IMR-90 (cell line): ENCODE measurements at regions not wholly inside any gene's neighbourhood (a gene's known extent, or its start where the extent isn't known, plus 50 kb on each side); places are given as distances from the start of the nearest gene placed in this dataset.

ENCODE experiments used
- ATAC-seq: fragments of 200-7000 bp; cut with Tn5 transposase; 2 replicates; pipeline ENCODE4 v1.9.1; 2020; ENCODE audit warnings: low read depth, mild to moderate bottlenecking, moderate library complexity
- BruUV-seq: library from RNA; stranded (reverse); fragments of 400-500 nt; replicated peaks from 2 replicates; lab custom pipeline; 2021; lab: Mats Ljungman, UMichigan
- CTCF ChIA-PET: fragments of 300-600 bp; formaldehyde crosslinking; extraction: SDS; loops from one replicate; lab custom pipeline; 2021; ENCODE audit warnings: antibody characterized with exemption; lab: Yijun Ruan, JAX
- POLR2A ChIA-PET: fragments of 300-600 bp; sonication (Branson Sonifier 250); formaldehyde crosslinking; loops from one replicate; lab custom pipeline; 2022; ENCODE audit warnings: antibody characterized with exemption; ENCODE audit not compliant: unreplicated experiment; lab: Charles Lee
- DNase-seq: peaks from one replicate; pipeline ENCODE4 v3.0.0; 2013
- H2AFZ ChIP-seq: replicated peaks from 2 replicates; pipeline ENCODE3; 2013; ENCODE audit warnings: low read length, mild to moderate bottlenecking; ENCODE audit not compliant: poor library complexity
- H2AK5ac ChIP-seq: 2 replicates; pipeline ENCODE4 v1.6.1; 2013; ENCODE audit warnings: low read depth, low read length, inconsistent platforms
- H2AK9ac ChIP-seq: replicated peaks from 2 replicates; pipeline ENCODE3; 2013; ENCODE audit warnings: mild to moderate bottlenecking, low read depth, low read length, moderate library complexity; ENCODE audit not compliant: poor library complexity
- H2BK120ac ChIP-seq: 2 replicates; pipeline ENCODE4 v1.6.1; 2013; ENCODE audit warnings: low read depth, low read length, inconsistent platforms
- H2BK15ac ChIP-seq: 3 replicates; pipeline ENCODE4 v1.6.1; 2013; ENCODE audit warnings: low read depth, low read length, inconsistent platforms
- H2BK20ac ChIP-seq: 2 replicates; pipeline ENCODE4 v1.6.1; 2013; ENCODE audit warnings: low read depth, mild to moderate bottlenecking, inconsistent platforms, low read length, moderate library complexity
- H2BK5ac ChIP-seq: 2 replicates; pipeline ENCODE4 v1.6.1; 2013; ENCODE audit warnings: mild to moderate bottlenecking, low read depth, low read length, inconsistent platforms; ENCODE audit not compliant: poor library complexity, severe bottlenecking
- H3K14ac ChIP-seq: replicated peaks from 2 replicates; pipeline ENCODE4 v1.6.1; 2013; ENCODE audit warnings: low read depth, low read length, inconsistent platforms
- H3K18ac ChIP-seq: 2 replicates; pipeline ENCODE4 v1.6.1; 2013; ENCODE audit warnings: low read depth, low read length, control low read depth
- H3K23ac ChIP-seq: 2 replicates; pipeline ENCODE4 v1.6.1; 2013; ENCODE audit warnings: low read depth, low read length, inconsistent platforms
- H3K27ac ChIP-seq: 2 replicates; pipeline ENCODE4 v1.5.1; 2013; ENCODE audit warnings: mild to moderate bottlenecking, control low read depth, low read length; ENCODE audit not compliant: insufficient read depth
- H3K27me3 ChIP-seq: 2 replicates; pipeline ENCODE4 v1.6.1; 2013; ENCODE audit warnings: low read length; ENCODE audit not compliant: control insufficient read depth, insufficient read depth
- H3K36me3 ChIP-seq: 2 replicates; pipeline ENCODE4 v1.6.1; 2013; ENCODE audit warnings: low read length, mixed read lengths; ENCODE audit not compliant: control insufficient read depth, insufficient read depth
- H3K4ac ChIP-seq: 2 replicates; pipeline ENCODE4 v1.6.1; 2013; ENCODE audit warnings: low read depth, low read length, inconsistent platforms
- H3K4me1 ChIP-seq: 2 replicates; pipeline ENCODE4 v1.6.1; 2013; ENCODE audit warnings: low read length, mixed read lengths; ENCODE audit not compliant: control insufficient read depth, insufficient read depth
- H3K4me2 ChIP-seq: 2 replicates; pipeline ENCODE4 v1.6.1; 2013; ENCODE audit warnings: low read depth, mild to moderate bottlenecking, control low read depth, low read length, moderate library complexity
- H3K4me3 ChIP-seq: 2 replicates; pipeline ENCODE4 v1.5.1; 2013; ENCODE audit warnings: low read depth, mild to moderate bottlenecking, control low read depth, low read length, moderate library complexity; ENCODE audit not compliant: insufficient read depth
- H3K56ac ChIP-seq: 2 replicates; pipeline ENCODE4 v1.6.1; 2013; ENCODE audit warnings: low read length, inconsistent platforms; ENCODE audit not compliant: insufficient read depth; ENCODE audit errors: extremely low read depth
- H3K79me1 ChIP-seq, 2 experiments: 2 replicates each; pipeline ENCODE4 v1.6.1; 2013; ENCODE audit warnings: low read length in 2 of 2, inconsistent platforms in 1 of 2, low read depth in 1 of 2
- H3K9ac ChIP-seq: 2 replicates; pipeline ENCODE4 v1.6.1; 2013; ENCODE audit warnings: low read depth, low read length, control low read depth
- H3K9me1 ChIP-seq: 2 replicates; pipeline ENCODE4 v1.6.1; 2013; ENCODE audit warnings: low read length, inconsistent platforms; ENCODE audit not compliant: insufficient read depth
- H3K9me3 ChIP-seq: 2 replicates; pipeline ENCODE4 v1.6.1; 2013; ENCODE audit warnings: low read length; ENCODE audit not compliant: control insufficient read depth, insufficient read depth
- H4K20me1 ChIP-seq: 2 replicates; pipeline ENCODE4 v1.6.1; 2013; ENCODE audit warnings: low read length, inconsistent platforms; ENCODE audit not compliant: insufficient read depth
- H4K5ac ChIP-seq: 2 replicates; pipeline ENCODE4 v1.6.1; 2013; ENCODE audit warnings: mild to moderate bottlenecking, low read depth, low read length, control low read depth
- H4K8ac ChIP-seq, 2 experiments: 2 replicates each; pipeline ENCODE4 v1.6.1; 2013; ENCODE audit warnings: low read depth in 2 of 2, low read length in 2 of 2, control low read depth in 1 of 2, inconsistent platforms in 1 of 2
- H4K91ac ChIP-seq: 2 replicates; pipeline ENCODE4 v1.6.1; 2013; ENCODE audit warnings: low read depth, low read length, inconsistent platforms; ENCODE audit not compliant: insufficient read depth
- BHLHE40 ChIP-seq: fragments of 150-350 bp; IDR thresholded peaks from 2 replicates; pipeline ENCODE4 v1.6.1; 2016; ENCODE audit warnings: mild to moderate bottlenecking, low read depth, low read length
- CEBPB ChIP-seq: IDR thresholded peaks from 2 replicates; pipeline ENCODE4 v1.6.1; 2012; ENCODE audit warnings: low read depth, low read length, improper control_type of control experiment
- CHD1 ChIP-seq: IDR thresholded peaks from 2 replicates; pipeline ENCODE4 v1.6.1; 2012; ENCODE audit warnings: low read depth, low read length, improper control_type of control experiment
- CTCF ChIP-seq: conservative IDR thresholded peaks from 2 replicates; pipeline ENCODE4 v1.5.1; 2012; ENCODE audit warnings: mild to moderate bottlenecking, low read depth, low read length, improper control_type of control experiment
- ELK1 ChIP-seq: fragments of 150-350 bp; IDR thresholded peaks from 2 replicates; pipeline ENCODE4 v1.6.1; 2016; ENCODE audit warnings: low read depth, mild to moderate bottlenecking, low read length, moderate library complexity, borderline replicate concordance
- FOS ChIP-seq: fragments of 150-350 bp; IDR thresholded peaks from 2 replicates; pipeline ENCODE4 v1.6.1; 2016; ENCODE audit warnings: low read depth, low read length
- MAFK ChIP-seq: IDR thresholded peaks from 2 replicates; pipeline ENCODE4 v1.6.1; 2012; ENCODE audit warnings: low read depth, low read length, improper control_type of control experiment
- MAZ ChIP-seq: IDR thresholded peaks from 2 replicates; pipeline ENCODE4 v1.6.1; 2012; ENCODE audit warnings: low read depth, mild to moderate bottlenecking, low read length, improper control_type of control experiment, moderate library complexity, borderline replicate concordance
- MXI1 ChIP-seq: IDR thresholded peaks from 2 replicates; pipeline ENCODE4 v1.6.1; 2012; ENCODE audit warnings: low read depth, mild to moderate bottlenecking, low read length, moderate library complexity, borderline replicate concordance
- NFE2L2 ChIP-seq: fragments of 150-350 bp; IDR thresholded peaks from 2 replicates; pipeline ENCODE4 v1.6.1; 2016; ENCODE audit warnings: low read depth, mild to moderate bottlenecking, low read length
- POLR2A ChIP-seq: IDR thresholded peaks from 2 replicates; pipeline ENCODE4 v1.6.1; 2012; ENCODE audit warnings: mild to moderate bottlenecking, low read depth, low read length
- RAD21 ChIP-seq: IDR thresholded peaks from 2 replicates; pipeline ENCODE4 v1.6.1; 2012; ENCODE audit warnings: low read length, improper control_type of control experiment
- RCOR1 ChIP-seq: IDR thresholded peaks from 2 replicates; pipeline ENCODE4 v1.6.1; 2012; ENCODE audit warnings: mild to moderate bottlenecking, low read length, improper control_type of control experiment; ENCODE audit not compliant: insufficient replicate concordance
- RFX5 ChIP-seq: IDR thresholded peaks from 2 replicates; pipeline ENCODE4 v1.8.0; 2012; ENCODE audit warnings: low read depth, mild to moderate bottlenecking, low read length, moderate library complexity
- SMC3 ChIP-seq: fragments of 150-350 bp; IDR thresholded peaks from 2 replicates; pipeline ENCODE4 v1.6.1; 2016; ENCODE audit warnings: low read depth, mild to moderate bottlenecking, antibody characterized with exemption, low read length, moderate library complexity
- USF2 ChIP-seq: fragments of 150-350 bp; IDR thresholded peaks from 2 replicates; pipeline ENCODE4 v1.6.1; 2017; ENCODE audit warnings: mild to moderate bottlenecking, antibody characterized with exemption, low read length, low read depth
- WGBS, 2 experiments: methylation state at CpG; one replicate each; pipeline versions ENCODE4 v1.1.5 to v1.1.7; 2013; ENCODE audit warnings: missing lambda C conversion rate in 2 of 2; ENCODE audit not compliant: insufficient read length in 1 of 2; ENCODE audit errors: extremely low coverage in 2 of 2; 5-methylcytosine and 5-hydroxymethylcytosine counted together
- dilution Hi-C: fragments of 300-500 bp; cut with HindIII; formaldehyde crosslinking; loops from one replicate; pipeline ENCODE4 v1.14.3; 2018; ENCODE audit warnings: low sequenced_read_pairs; ENCODE audit not compliant: unreplicated experiment
- in situ Hi-C: fragments of 300-500 bp; cut with MboI; formaldehyde crosslinking; loops from 3 replicates; pipeline ENCODE4 v1.14.3; 2019; ENCODE audit warnings: low sequenced_read_pairs, inconsistent platforms, mixed read lengths
- intact Hi-C: fragments of 100-400 bp; cut with micrococcal nuclease; formaldehyde crosslinking; loops from 2 replicates; pipeline ENCODE4 v1.10.0; 2022

GRCh38 chr11:87639753-87640364, 535.4 kb downstream of the RAB38 start:
- no peak for ATAC-seq
- Histone ChIP-seq H2BK20ac (no peak overlapping the region), H4K5ac (no peak overlapping the region), H4K20me1 (no peaks in the 10 kb centered on the region), H3K36me3 (no peaks in the 10 kb centered on the region), H3K9ac (no peak overlapping the region), H2BK5ac (no peak overlapping the region), H3K4me3 (no peak overlapping the region), H3K23ac (no peak overlapping the region), H3K14ac (no peak overlapping the region), H2BK15ac (no peak overlapping the region), H2BK120ac (no peak overlapping the region), H3K56ac (no peak overlapping the region), H3K27ac (no peak overlapping the region), H4K8ac (no peak overlapping the region), H4K91ac (no peak overlapping the region), H2AFZ (no peak overlapping the region), H3K4me1 (no peaks in the 10 kb centered on the region), H2AK9ac (no peak overlapping the region), H3K18ac (no peak overlapping the region), H3K9me3 (no peaks in the 10 kb centered on the region), H3K4ac (no peak overlapping the region), H2AK5ac (no peak overlapping the region), H3K27me3 (no peaks in the 10 kb centered on the region), H3K79me1 (no peaks in the 10 kb centered on the region), H3K9me1 (no peaks in the 10 kb centered on the region), H3K4me2 (no peak overlapping the region)
- DNase-seq = no peak
- TF ChIP-seq USF2 (no peak), CEBPB (no peak), MAFK (no peak), BHLHE40 (no peak), RFX5 (no peak), SMC3 (no peak), FOS (no peak), MXI1 (no peak), RAD21 (no peak), RCOR1 (no peak), ELK1 (no peak), POLR2A (no peak), NFE2L2 (no peak), CTCF (no peak), CHD1 (no peak), MAZ (no peak)
- no TSS peak for BruUV-seq
- in situ Hi-C loops (no loop called here), dilution Hi-C loops (no loop called here), intact Hi-C loops (no loop called here)
- POLR2A ChIA-PET = no interaction called here
- CTCF ChIA-PET = no interaction called here
- WGBS, 2 experiments = no CpG with 5 or more reads among the region's 1 CpG
